CD4-positive, alpha-beta T cell (primary cell): ENCODE measurements at regions not wholly inside any gene's neighbourhood (a gene's known extent, or its start where the extent isn't known, plus 50 kb on each side); places are given as distances from the start of the nearest gene placed in this dataset.
"Not testable (repeated sequence)": the region's sequence is repeated elsewhere in the genome, so short reads cannot be mapped to it uniquely, and the experiment has no call there.

Source experiments
- ATAC-seq: fragments of 200-7000 bp; cut with Tn5 transposase; one replicate; pipeline ENCODE4 v1.10.0; 2022; ENCODE audit warnings: mild to moderate bottlenecking; ENCODE audit not compliant: poor library complexity
- CTCF ChIA-PET: fragments of 350-600 bp; sonication (Branson Sonifier 250); formaldehyde crosslinking; loops from one replicate; lab custom pipeline; 2021; ENCODE audit warnings: antibody characterized with exemption, inconsistent platforms; lab: Charles Lee
- POLR2A ChIA-PET: fragments of 350-600 bp; sonication (Branson Sonifier 250); formaldehyde crosslinking; loops from one replicate; lab custom pipeline; 2021; ENCODE audit warnings: antibody characterized with exemption, inconsistent platforms; lab: Charles Lee
- DNase-seq, 14 experiments: peaks; one replicate each; pipeline ENCODE4 v3.0.0-alpha.2; 2013 to 2020; ENCODE audit warnings: mixed read lengths in 2 of 14
- H3K27ac ChIP-seq, 2 donors: one replicate each; pipeline versions ENCODE4 v1.5.1 to v1.7.0; 2013; ENCODE audit warnings: low read length in 2 of 2, low read depth in 1 of 2, mild to moderate bottlenecking in 1 of 2
- H3K27me3 ChIP-seq, 2 experiments: 1 replicate in 1 of 2; 2 replicates in 1 of 2; pipeline versions ENCODE4 v1.6.1 to v1.7.0; 2013; ENCODE audit warnings: low read length in 2 of 2, control low read depth in 1 of 2, mild to moderate bottlenecking in 1 of 2, moderate library complexity in 1 of 2; ENCODE audit not compliant: insufficient read depth in 2 of 2, control insufficient read depth in 1 of 2
- H3K36me3 ChIP-seq: one replicate; pipeline ENCODE4 v1.6.1; 2013; ENCODE audit warnings: low read length, control low read depth; ENCODE audit not compliant: insufficient read depth
- H3K4me1 ChIP-seq: one replicate; pipeline ENCODE4 v1.6.1; 2013; ENCODE audit warnings: low read length, control low read depth; ENCODE audit not compliant: insufficient read depth
- H3K4me3 ChIP-seq: one replicate; pipeline ENCODE4 v1.5.1; 2013; ENCODE audit warnings: mild to moderate bottlenecking, low read length, moderate library complexity
- H3K9me3 ChIP-seq, 2 experiments: 1 replicate in 1 of 2; 2 replicates in 1 of 2; pipeline versions ENCODE4 v1.6.1 to v1.7.0; 2013; ENCODE audit warnings: low read length in 2 of 2, mild to moderate bottlenecking in 2 of 2, control low read depth in 1 of 2, moderate library complexity in 1 of 2; ENCODE audit not compliant: control insufficient read depth in 1 of 2, insufficient read depth in 1 of 2
- H3K27ac Mint-ChIP-seq: one replicate; pipeline ENCODE4 v1.8.0; 2020; ENCODE audit warnings: mixed read lengths
- H3K27me3 Mint-ChIP-seq: one replicate; pipeline ENCODE4 v1.8.0; 2021; ENCODE audit warnings: mixed read lengths
- H3K36me3 Mint-ChIP-seq: one replicate; pipeline ENCODE4 v1.8.0; 2021; ENCODE audit warnings: low read depth, mixed read lengths
- H3K4me1 Mint-ChIP-seq: one replicate; pipeline ENCODE4 v1.8.0; 2021; ENCODE audit warnings: low read depth, mixed read lengths
- H3K4me3 Mint-ChIP-seq: one replicate; pipeline ENCODE4 v1.8.0; 2020; ENCODE audit warnings: mild to moderate bottlenecking, mixed read lengths
- H3K9me3 Mint-ChIP-seq: one replicate; pipeline ENCODE4 v1.8.0; 2020; ENCODE audit warnings: mixed read lengths
- CTCF ChIP-seq: fragments of 200-600 bp; IDR thresholded peaks from one replicate; pipeline ENCODE4 v1.8.0; 2022; ENCODE audit warnings: antibody characterized with exemption, mild to moderate bottlenecking
- intact Hi-C, 2 experiments: fragments of 100-400 bp; cut with DNase I in 1 of 2; cut with micrococcal nuclease in 1 of 2; formaldehyde crosslinking; loops; one replicate each; pipeline versions ENCODE4 v1.15.1 to v1.9.0; 2023 to 2025; cut with DNase I, micrococcal nuclease

GRCh38 chr10:77740396-77740795 lies 102.8 kb upstream of the KCNMA1 start:
- intact Hi-C loops, H3K4me1 ChIP-seq, H3K27ac ChIP-seq, CTCF ChIA-PET, H3K9me3 ChIP-seq, H3K27me3 ChIP-seq, POLR2A ChIA-PET, H3K27ac Mint-ChIP-seq, H3K4me3 ChIP-seq, H3K4me1 Mint-ChIP-seq, DNase-seq, ATAC-seq, H3K4me3 Mint-ChIP-seq, H3K36me3 ChIP-seq, H3K36me3 Mint-ChIP-seq: not testable (repeated sequence)
- peaks cover 13% of the 10 kb centered on the region for H3K27me3 Mint-ChIP-seq
- peaks cover 25% of the 10 kb centered on the region for H3K9me3 Mint-ChIP-seq

- no peak overlapping the region for H3K4me3 ChIP-seq
- H3K4me1 ChIP-seq = no peaks in the 10 kb centered on the region
- ATAC-seq = no peak
- DNase-seq = no peak
- H3K27me3 Mint-ChIP-seq = peaks cover 17% of the 10 kb centered on the region
- no peak overlapping the region for H3K4me3 Mint-ChIP-seq
- H3K36me3 Mint-ChIP-seq = no peaks in the 10 kb centered on the region
- H3K27me3 ChIP-seq = peaks cover 0 to 2% of the 10 kb centered on the region in 2 experiments
- intact Hi-C loops = no loop called here
- no peak for TF ChIP-seq CTCF
- H3K27ac Mint-ChIP-seq = no peak overlapping the region
- H3K4me1 Mint-ChIP-seq = no peaks in the 10 kb centered on the region
- H3K9me3 Mint-ChIP-seq = peaks cover 25% of the 10 kb centered on the region
- CTCF ChIA-PET = no interaction called here
- H3K27ac ChIP-seq = no peak overlapping the region
- POLR2A ChIA-PET = no interaction called here
- no peaks in the 10 kb centered on the region for H3K36me3 ChIP-seq
- H3K9me3 ChIP-seq = peaks cover 0 to 8% of the 10 kb centered on the region in 2 experiments
Measured at GRCh38 chr10:77738496-77739158, 101.0 kb upstream of the KCNMA1 start.

DNA sequence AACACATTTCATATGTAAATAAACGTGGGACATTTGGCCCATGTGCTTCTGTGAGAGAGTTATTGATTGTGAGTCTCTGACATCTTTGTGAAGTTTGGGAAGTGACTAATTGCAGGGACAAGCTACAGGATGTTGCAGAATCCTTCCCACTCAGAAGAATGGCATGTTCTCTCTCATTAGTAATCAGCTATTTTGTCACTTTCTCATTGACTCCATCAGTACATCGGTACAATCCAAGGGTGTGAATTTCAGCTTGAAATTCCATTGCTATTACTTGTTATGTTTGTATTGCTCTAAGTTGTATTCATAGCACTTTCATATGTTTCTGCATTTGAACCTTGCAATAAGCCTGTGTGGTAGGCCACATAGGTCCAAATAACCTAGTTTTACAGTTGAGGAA lies 100.0 kb upstream of the KCNMA1 start:
- no peak for DNase-seq
- peaks cover 25% of the 10 kb centered on the region for H3K9me3 Mint-ChIP-seq
- H3K4me3 Mint-ChIP-seq = no peak overlapping the region
- H3K9me3 ChIP-seq = peaks cover 0 to 8% of the 10 kb centered on the region in 2 experiments
- ChIA-PET POLR2A (no interaction called here), CTCF (no interaction called here)
- no peak overlapping the region for H3K4me3 ChIP-seq
- no peaks in the 10 kb centered on the region for H3K36me3 Mint-ChIP-seq
- H3K27ac ChIP-seq = no peak overlapping the region
- no peaks in the 10 kb centered on the region for H3K36me3 ChIP-seq
- intact Hi-C loops = no loop called here
- H3K27ac Mint-ChIP-seq = no peak overlapping the region
- H3K4me1 ChIP-seq = no peaks in the 10 kb centered on the region
- H3K4me1 Mint-ChIP-seq = no peaks in the 10 kb centered on the region
- peaks cover 18% of the 10 kb centered on the region for H3K27me3 Mint-ChIP-seq
- ATAC-seq = no peak
- H3K27me3 ChIP-seq = peaks cover 0 to 2% of the 10 kb centered on the region in 2 experiments
- TF ChIP-seq CTCF = no peak

- CTCF ChIA-PET, H3K9me3 ChIP-seq, H3K27ac ChIP-seq, ATAC-seq, DNase-seq, H3K4me3 Mint-ChIP-seq, POLR2A ChIA-PET, H3K36me3 Mint-ChIP-seq, H3K27ac Mint-ChIP-seq, H3K36me3 ChIP-seq, H3K27me3 ChIP-seq, H3K4me3 ChIP-seq, H3K4me1 Mint-ChIP-seq, H3K4me1 ChIP-seq, intact Hi-C loops: not testable (repeated sequence)
- H3K9me3 Mint-ChIP-seq = peaks cover 19% of the 10 kb centered on the region
- H3K27me3 Mint-ChIP-seq = peaks cover 18% of the 10 kb centered on the region
Measured at GRCh38 chr10:77735136-77735535, 97.5 kb upstream of the KCNMA1 start.
